ENCODE measurements at regions not wholly inside any gene's neighbourhood (a gene's known extent, or its start where the extent isn't known, plus 50 kb on each side); places are given as distances from the start of the nearest gene placed in this dataset.

DNA sequence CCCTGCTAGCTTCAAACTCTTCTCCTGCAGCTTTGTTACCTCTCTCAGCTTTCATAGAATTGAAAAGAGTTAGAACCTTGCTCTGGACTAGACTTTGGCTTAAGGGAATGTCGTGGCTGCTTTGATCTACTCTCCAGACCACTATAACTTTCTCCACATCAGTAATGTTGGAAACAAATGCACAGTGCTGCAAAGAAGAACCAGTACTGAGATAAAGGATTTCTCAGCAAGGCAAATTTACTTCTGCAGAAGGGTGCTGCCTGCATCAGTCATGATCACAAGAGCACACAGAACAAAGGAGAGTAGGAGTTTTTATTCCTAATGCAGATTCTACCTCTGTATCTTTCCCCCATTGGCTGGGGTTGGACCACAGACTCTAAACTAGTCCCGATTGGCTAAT, 621.6 kb upstream of the CHRM3 start:
- TF ChIP-seq, protein P1, sequence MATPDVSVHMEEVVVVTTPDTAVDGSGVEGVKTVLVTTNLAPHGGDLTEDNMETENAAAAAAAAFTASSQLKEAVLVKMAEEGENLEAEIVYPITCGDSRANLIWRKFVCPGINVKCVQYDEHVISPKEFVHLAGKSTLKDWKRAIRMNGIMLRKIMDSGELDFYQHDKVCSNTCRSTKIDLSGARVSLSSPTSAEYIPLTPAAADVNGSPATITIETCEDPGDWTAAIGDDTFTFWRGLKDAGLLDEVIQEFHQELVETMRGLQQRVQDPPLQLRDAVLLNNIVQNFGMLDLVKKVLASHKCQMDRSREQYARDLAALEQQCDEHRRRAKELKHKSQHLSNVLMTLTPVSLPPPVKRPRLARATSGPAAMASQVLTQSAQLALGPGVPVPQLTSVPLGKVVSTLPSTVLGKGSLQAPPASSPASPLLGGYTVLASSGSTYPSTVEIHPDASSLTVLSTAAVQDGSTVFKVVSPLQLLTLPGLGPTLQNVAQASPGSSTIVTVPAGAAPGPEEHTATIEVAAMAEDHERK (CRISPR knock-in tag; IDR thresholded peaks at IDR 0.05; ENCODE audit: low read depth) = no peak
- TF ChIP-seq, protein P2, sequence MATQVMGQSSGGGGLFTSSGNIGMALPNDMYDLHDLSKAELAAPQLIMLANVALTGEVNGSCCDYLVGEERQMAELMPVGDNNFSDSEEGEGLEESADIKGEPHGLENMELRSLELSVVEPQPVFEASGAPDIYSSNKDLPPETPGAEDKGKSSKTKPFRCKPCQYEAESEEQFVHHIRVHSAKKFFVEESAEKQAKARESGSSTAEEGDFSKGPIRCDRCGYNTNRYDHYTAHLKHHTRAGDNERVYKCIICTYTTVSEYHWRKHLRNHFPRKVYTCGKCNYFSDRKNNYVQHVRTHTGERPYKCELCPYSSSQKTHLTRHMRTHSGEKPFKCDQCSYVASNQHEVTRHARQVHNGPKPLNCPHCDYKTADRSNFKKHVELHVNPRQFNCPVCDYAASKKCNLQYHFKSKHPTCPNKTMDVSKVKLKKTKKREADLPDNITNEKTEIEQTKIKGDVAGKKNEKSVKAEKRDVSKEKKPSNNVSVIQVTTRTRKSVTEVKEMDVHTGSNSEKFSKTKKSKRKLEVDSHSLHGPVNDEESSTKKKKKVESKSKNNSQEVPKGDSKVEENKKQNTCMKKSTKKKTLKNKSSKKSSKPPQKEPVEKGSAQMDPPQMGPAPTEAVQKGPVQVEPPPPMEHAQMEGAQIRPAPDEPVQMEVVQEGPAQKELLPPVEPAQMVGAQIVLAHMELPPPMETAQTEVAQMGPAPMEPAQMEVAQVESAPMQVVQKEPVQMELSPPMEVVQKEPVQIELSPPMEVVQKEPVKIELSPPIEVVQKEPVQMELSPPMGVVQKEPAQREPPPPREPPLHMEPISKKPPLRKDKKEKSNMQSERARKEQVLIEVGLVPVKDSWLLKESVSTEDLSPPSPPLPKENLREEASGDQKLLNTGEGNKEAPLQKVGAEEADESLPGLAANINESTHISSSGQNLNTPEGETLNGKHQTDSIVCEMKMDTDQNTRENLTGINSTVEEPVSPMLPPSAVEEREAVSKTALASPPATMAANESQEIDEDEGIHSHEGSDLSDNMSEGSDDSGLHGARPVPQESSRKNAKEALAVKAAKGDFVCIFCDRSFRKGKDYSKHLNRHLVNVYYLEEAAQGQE (IDR thresholded peaks at IDR 0.05; ENCODE audit: borderline replicate concordance in 1 of 2, low read depth in 1 of 2, low read length in 2 of 2) = no peak
- TF ChIP-seq, protein P3, sequence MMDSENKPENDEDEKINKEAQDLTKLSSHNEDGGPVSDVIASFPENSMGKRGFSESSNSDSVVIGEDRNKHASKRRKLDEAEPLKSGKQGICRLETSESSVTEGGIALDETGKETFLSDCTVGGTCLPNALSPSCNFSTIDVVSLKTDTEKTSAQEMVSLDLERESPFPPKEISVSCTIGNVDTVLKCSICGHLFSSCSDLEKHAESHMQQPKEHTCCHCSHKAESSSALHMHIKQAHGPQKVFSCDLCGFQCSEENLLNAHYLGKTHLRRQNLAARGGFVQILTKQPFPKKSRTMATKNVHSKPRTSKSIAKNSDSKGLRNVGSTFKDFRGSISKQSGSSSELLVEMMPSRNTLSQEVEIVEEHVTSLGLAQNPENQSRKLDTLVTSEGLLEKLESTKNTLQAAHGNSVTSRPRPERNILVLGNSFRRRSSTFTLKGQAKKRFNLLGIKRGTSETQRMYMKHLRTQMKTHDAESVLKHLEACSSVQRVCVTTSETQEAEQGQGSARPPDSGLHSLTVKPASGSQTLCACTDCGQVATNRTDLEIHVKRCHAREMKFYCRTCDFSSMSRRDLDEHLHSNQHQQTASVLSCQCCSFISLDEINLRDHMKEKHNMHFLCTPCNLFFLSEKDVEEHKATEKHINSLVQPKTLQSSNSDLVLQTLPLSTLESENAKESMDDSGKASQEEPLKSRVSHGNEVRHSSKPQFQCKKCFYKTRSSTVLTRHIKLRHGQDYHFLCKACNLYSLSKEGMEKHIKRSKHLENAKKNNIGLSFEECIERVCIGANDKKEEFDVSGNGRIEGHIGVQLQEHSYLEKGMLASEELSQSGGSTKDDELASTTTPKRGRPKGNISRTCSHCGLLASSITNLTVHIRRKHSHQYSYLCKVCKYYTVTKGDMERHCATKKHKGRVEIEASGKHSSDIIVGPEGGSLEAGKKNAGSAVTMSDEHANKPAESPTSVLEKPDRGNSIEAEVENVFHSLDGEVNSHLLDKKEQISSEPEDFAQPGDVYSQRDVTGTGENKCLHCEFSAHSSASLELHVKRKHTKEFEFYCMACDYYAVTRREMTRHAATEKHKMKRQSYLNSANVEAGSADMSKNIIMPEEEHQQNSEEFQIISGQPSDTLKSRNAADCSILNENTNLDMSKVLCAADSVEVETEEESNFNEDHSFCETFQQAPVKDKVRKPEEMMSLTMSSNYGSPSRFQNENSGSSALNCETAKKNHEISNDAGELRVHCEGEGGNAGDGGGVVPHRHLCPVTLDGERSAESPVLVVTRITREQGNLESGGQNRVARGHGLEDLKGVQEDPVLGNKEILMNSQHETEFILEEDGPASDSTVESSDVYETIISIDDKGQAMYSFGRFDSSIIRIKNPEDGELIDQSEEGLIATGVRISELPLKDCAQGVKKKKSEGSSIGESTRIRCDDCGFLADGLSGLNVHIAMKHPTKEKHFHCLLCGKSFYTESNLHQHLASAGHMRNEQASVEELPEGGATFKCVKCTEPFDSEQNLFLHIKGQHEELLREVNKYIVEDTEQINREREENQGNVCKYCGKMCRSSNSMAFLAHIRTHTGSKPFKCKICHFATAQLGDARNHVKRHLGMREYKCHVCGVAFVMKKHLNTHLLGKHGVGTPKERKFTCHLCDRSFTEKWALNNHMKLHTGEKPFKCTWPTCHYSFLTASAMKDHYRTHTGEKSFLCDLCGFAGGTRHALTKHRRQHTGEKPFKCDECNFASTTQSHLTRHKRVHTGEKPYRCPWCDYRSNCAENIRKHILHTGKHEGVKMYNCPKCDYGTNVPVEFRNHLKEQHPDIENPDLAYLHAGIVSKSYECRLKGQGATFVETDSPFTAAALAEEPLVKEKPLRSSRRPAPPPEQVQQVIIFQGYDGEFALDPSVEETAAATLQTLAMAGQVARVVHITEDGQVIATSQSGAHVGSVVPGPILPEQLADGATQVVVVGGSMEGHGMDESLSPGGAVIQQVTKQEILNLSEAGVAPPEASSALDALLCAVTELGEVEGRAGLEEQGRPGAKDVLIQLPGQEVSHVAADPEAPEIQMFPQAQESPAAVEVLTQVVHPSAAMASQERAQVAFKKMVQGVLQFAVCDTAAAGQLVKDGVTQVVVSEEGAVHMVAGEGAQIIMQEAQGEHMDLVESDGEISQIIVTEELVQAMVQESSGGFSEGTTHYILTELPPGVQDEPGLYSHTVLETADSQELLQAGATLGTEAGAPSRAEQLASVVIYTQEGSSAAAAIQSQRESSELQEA (CRISPR knock-in tag; IDR thresholded peaks at IDR 0.05; ENCODE audit: not compliant biosample characterization) = no peak
- TF ChIP-seq GABPA (IDR thresholded peaks at IDR 0.05; ENCODE audit: low read depth, low read length) (no peak), GABPA (CRISPR knock-in tag; IDR thresholded peaks at IDR 0.05; ENCODE audit: low read depth) (no peak), ZNF121 (CRISPR knock-in tag; IDR thresholded peaks at IDR 0.05) (no peak)
